G401 (cell line): ENCODE measurements at regions not wholly inside any gene's neighbourhood (a gene's known extent, or its start where the extent isn't known, plus 50 kb on each side); places are given as distances from the start of the nearest gene placed in this dataset.

Experiments used
- DNase-seq: peaks from one replicate; pipeline ENCODE4 v3.0.0-alpha.2; 2015; ENCODE audit warnings: low spot score
- in situ Hi-C: cut with HindIII; loops from 2 replicates; pipeline ENCODE4 v1.10.0; 2016; ENCODE audit warnings: low sequenced_read_pairs, mixed read lengths

GRCh38 chr1:112791723-112792104, 76.6 kb upstream of the PPM1J start:
- no peak for DNase-seq
- in situ Hi-C loops = no loop called here

GRCh38 chr1:112790920-112791722, 76.0 kb upstream of the PPM1J start:
- no peak for DNase-seq
- in situ Hi-C loops = no loop called here

GRCh38 chr1:112788561-112788960, 73.4 kb upstream of the PPM1J start:
- DNase-seq = no peak
- in situ Hi-C loops = no loop called here

- in situ Hi-C loops = no loop called here
Observed at GRCh38 chr1:112788054-112788453, 72.9 kb upstream of the PPM1J start.

GRCh38 chr1:112783059-112783458, 67.9 kb upstream of the PPM1J start:
- in situ Hi-C loops = no loop called here
- no peak for DNase-seq

More at GRCh38 chr1:112788054-112788453, 72.9 kb upstream of the PPM1J start:
- DNase-seq = no peak

GRCh38 chr1:112779665-112780526, 64.8 kb upstream of the PPM1J start:
- DNase-seq = no peak
- in situ Hi-C loops = no loop called here

- in situ Hi-C loops = no loop called here
Observed at GRCh38 chr1:112778137-112778536, 63.0 kb upstream of the PPM1J start.

GRCh38 chr1:112776688-112777087, 61.6 kb upstream of the PPM1J start:
- in situ Hi-C loops = no loop called here
- DNase-seq = no peak

More at GRCh38 chr1:112778137-112778536, 63.0 kb upstream of the PPM1J start:
- DNase-seq = no peak

- in situ Hi-C loops = no loop called here
- DNase-seq = no peak
Observed at GRCh38 chr1:112772781-112773180, 57.6 kb upstream of the PPM1J start.

GRCh38 chr1:112770724-112771123, 55.6 kb upstream of the PPM1J start:
- no peak for DNase-seq
- in situ Hi-C loops = no loop called here

- DNase-seq = no peak
- in situ Hi-C loops = no loop called here
Observed at GRCh38 chr1:112769611-112770010, 54.5 kb upstream of the PPM1J start.

- in situ Hi-C loops = no loop called here
Observed at GRCh38 chr1:112767646-112768045, 52.5 kb upstream of the PPM1J start.

More at GRCh38 chr1:112767646-112768045, 52.5 kb upstream of the PPM1J start:
- DNase-seq = no peak
